PC-9 (cell line): ENCODE measurements at regions not wholly inside any gene's neighbourhood (a gene's known extent, or its start where the extent isn't known, plus 50 kb on each side); places are given as distances from the start of the nearest gene placed in this dataset.

Source experiments
- BruUV-seq: library from RNA; stranded (reverse); fragments of 400-500 nt; replicated peaks from 2 replicates; lab custom pipeline; 2021; lab: Mats Ljungman, UMichigan
- CTCF ChIA-PET: fragments of 300-600 bp; sonication (Branson Sonifier 250); formaldehyde crosslinking; loops from one replicate; lab custom pipeline; 2022; ENCODE audit warnings: antibody characterized with exemption; lab: Charles Lee
- POLR2A ChIA-PET: fragments of 300-600 bp; sonication (Branson Sonifier 250); formaldehyde crosslinking; loops from one replicate; lab custom pipeline; 2022; ENCODE audit warnings: antibody characterized with exemption; ENCODE audit not compliant: unreplicated experiment; lab: Charles Lee
- DNase-seq, 2 experiments: peaks; one replicate each; pipeline versions ENCODE4 v3.0.0 to v3.0.0-alpha.2; 2015 to 2022; ENCODE audit warnings: mixed read lengths in 1 of 2
- H2AFZ ChIP-seq: fragments of 200-600 bp; sonication (generic); 2 replicates; pipeline ENCODE4 v1.8.1; 2017; ENCODE audit warnings: antibody characterized with exemption
- H3F3A ChIP-seq: fragments of 200-600 bp; sonication (generic); 2 replicates; pipeline ENCODE4 v1.8.1; 2017; ENCODE audit warnings: antibody characterized with exemption, mild to moderate bottlenecking, low read depth; ENCODE audit not compliant: insufficient read depth
- H3K27ac ChIP-seq: fragments of 200-600 bp; sonication (generic); 2 replicates; pipeline ENCODE4 v1.6.1; 2016; ENCODE audit warnings: mixed run types
- H3K27me3 ChIP-seq: fragments of 200-600 bp; sonication (generic); 2 replicates; pipeline ENCODE4 v1.6.1; 2016; ENCODE audit warnings: low read depth, mixed run types; ENCODE audit not compliant: insufficient read depth
- H3K36me3 ChIP-seq: fragments of 200-600 bp; sonication (generic); 2 replicates; pipeline ENCODE4 v1.6.1; 2016; ENCODE audit warnings: low read depth, mixed run types
- H3K4me1 ChIP-seq: fragments of 200-600 bp; sonication (generic); replicated peaks from 2 replicates; pipeline ENCODE4 v1.6.1; 2016; ENCODE audit warnings: mixed run types; ENCODE audit not compliant: insufficient read depth
- H3K4me2 ChIP-seq: fragments of 200-600 bp; sonication (generic); 2 replicates; pipeline ENCODE4 v1.6.1; 2017; ENCODE audit warnings: mixed run types
- H3K4me3 ChIP-seq: fragments of 200-600 bp; sonication (generic); 2 replicates; pipeline ENCODE4 v1.6.1; 2016; ENCODE audit warnings: mixed run types
- H3K79me2 ChIP-seq: fragments of 200-600 bp; sonication (generic); 2 replicates; pipeline ENCODE4 v1.6.1; 2017; ENCODE audit warnings: low read depth, mixed run types
- H3K9me2 ChIP-seq: fragments of 200-600 bp; sonication (generic); 2 replicates; pipeline ENCODE4 v1.8.1; 2017; ENCODE audit warnings: mild to moderate bottlenecking; ENCODE audit not compliant: insufficient read depth
- H3K9me3 ChIP-seq: fragments of 200-600 bp; sonication (generic); 2 replicates; pipeline ENCODE4 v1.8.1; 2016; ENCODE audit warnings: low read depth; ENCODE audit not compliant: insufficient read depth
- H4K20me1 ChIP-seq: fragments of 200-600 bp; sonication (generic); 2 replicates; pipeline ENCODE4 v1.8.1; 2017; ENCODE audit not compliant: insufficient read depth
- CTCF ChIP-seq: fragments of 200-600 bp; sonication (generic); conservative IDR thresholded peaks from 2 replicates; pipeline ENCODE4 v1.6.1; 2017; ENCODE audit warnings: mixed run types, antibody characterized with exemption, mild to moderate bottlenecking, moderate library complexity
- EZH2 ChIP-seq: fragments of 200-600 bp; sonication (generic); IDR thresholded peaks from 2 replicates; pipeline ENCODE4 v1.8.0; 2017; ENCODE audit warnings: antibody characterized with exemption, low read depth
- intact Hi-C: fragments of 100-400 bp; cut with micrococcal nuclease; formaldehyde crosslinking; loops from one replicate; pipeline ENCODE4 v1.10.0; 2022; ENCODE audit not compliant: unreplicated experiment

GRCh38 chr22:48300877-48301276, 1526.8 kb downstream of the BRD1 start:
- Histone ChIP-seq H2AFZ (no peak overlapping the region), H3K9me3 (no peaks in the 10 kb centered on the region), H3K27me3 (peaks cover 97% of the 10 kb centered on the region), H3K4me2 (no peak overlapping the region), H3F3A (no peaks in the 10 kb centered on the region), H3K9me2 (no peaks in the 10 kb centered on the region), H3K79me2 (no peaks in the 10 kb centered on the region), H3K36me3 (no peaks in the 10 kb centered on the region), H3K4me3 (no peak overlapping the region), H3K4me1 (no peaks in the 10 kb centered on the region), H3K27ac (no peak overlapping the region), H4K20me1 (no peaks in the 10 kb centered on the region)
- no peak for DNase-seq
- intact Hi-C loops = no loop called here
- no TSS peak for BruUV-seq
- TF ChIP-seq CTCF (no peak), EZH2 (no peak)
- POLR2A ChIA-PET = no interaction called here
- CTCF ChIA-PET = no interaction called here

GRCh38 chr22:48299801-48300200, 1527.9 kb downstream of the BRD1 start:
- H3K4me3 ChIP-seq = no peak overlapping the region
- ChIA-PET POLR2A (no interaction called here), CTCF (no interaction called here)
- no peak overlapping the region for H3K27ac ChIP-seq
- no peaks in the 10 kb centered on the region for H3K9me2 ChIP-seq
- H3K4me2 ChIP-seq = no peak overlapping the region
- TF ChIP-seq CTCF (no peak), EZH2 (no peak)
- H3K36me3 ChIP-seq = no peaks in the 10 kb centered on the region
- H3K27me3 ChIP-seq = peaks cover 97% of the 10 kb centered on the region
- no peak for DNase-seq
- intact Hi-C loops = no loop called here
- no peaks in the 10 kb centered on the region for H3F3A ChIP-seq
- no peak overlapping the region for H2AFZ ChIP-seq
- no peaks in the 10 kb centered on the region for H3K79me2 ChIP-seq
- no peaks in the 10 kb centered on the region for H3K4me1 ChIP-seq
- BruUV-seq = no TSS peak
- no peaks in the 10 kb centered on the region for H3K9me3 ChIP-seq
- no peaks in the 10 kb centered on the region for H4K20me1 ChIP-seq

- no TSS peak for BruUV-seq
- DNase-seq = no peak
- intact Hi-C loops = no loop called here
- TF ChIP-seq CTCF (no peak), EZH2 (no peak)
- Histone ChIP-seq H3F3A (no peaks in the 10 kb centered on the region), H3K4me2 (no peak overlapping the region), H3K36me3 (no peaks in the 10 kb centered on the region), H3K4me1 (no peaks in the 10 kb centered on the region), H3K9me2 (no peaks in the 10 kb centered on the region), H3K27me3 (peaks cover 97% of the 10 kb centered on the region), H4K20me1 (no peaks in the 10 kb centered on the region), H3K27ac (no peak overlapping the region), H3K9me3 (no peaks in the 10 kb centered on the region), H3K79me2 (no peaks in the 10 kb centered on the region), H2AFZ (no peak overlapping the region), H3K4me3 (no peak overlapping the region)
- CTCF ChIA-PET = interaction anchor here (0.5 kb wide), 1 partner anchor 1107 kb away, joined by 4 read pairs; no protein-coding TSS in a partner anchor
- POLR2A ChIA-PET = interaction anchor here (0.6 kb wide), 1 partner anchor 754 kb away, joined by 3 read pairs; no protein-coding TSS in a partner anchor
Observed at GRCh38 chr22:48299124-48299523, 1528.5 kb downstream of the BRD1 start.
